Thymus (tissue), 11 donors: ENCODE measurements at regions not wholly inside any gene's neighbourhood (a gene's known extent, or its start where the extent isn't known, plus 50 kb on each side); places are given as distances from the start of the nearest gene placed in this dataset.

Experiments
- DNase-seq, 9 donors: peaks; one replicate each; pipeline ENCODE4 v3.0.0-alpha.2; 2013; ENCODE audit warnings: low spot score in 9 of 9, low read depth in 6 of 9, missing footprints in 1 of 9
- H3K27ac ChIP-seq, 2 donors: one replicate each; pipeline ENCODE4 v1.5.1; 2013; ENCODE audit warnings: control low read depth in 1 of 2, low read depth in 1 of 2, low read length in 1 of 2, mild to moderate bottlenecking in 1 of 2, moderate library complexity in 1 of 2
- H3K27me3 ChIP-seq, 2 donors: one replicate each; pipeline ENCODE4 v1.5.1; 2013; ENCODE audit warnings: low read length in 1 of 2; ENCODE audit not compliant: control insufficient read depth in 2 of 2, insufficient read depth in 1 of 2
- H3K36me3 ChIP-seq, 2 donors: one replicate each; pipeline ENCODE4 v1.5.1; 2013; ENCODE audit warnings: low read length in 1 of 2, mild to moderate bottlenecking in 1 of 2, moderate library complexity in 1 of 2; ENCODE audit not compliant: control insufficient read depth in 2 of 2, insufficient read depth in 2 of 2
- H3K4me1 ChIP-seq, 2 donors: one replicate each; pipeline ENCODE4 v1.5.1; 2013; ENCODE audit warnings: low read length in 2 of 2; ENCODE audit not compliant: control insufficient read depth in 2 of 2, insufficient read depth in 2 of 2
- H3K4me3 ChIP-seq, 2 donors: one replicate each; pipeline ENCODE4 v1.5.1; 2013; ENCODE audit warnings: low read length in 2 of 2, control low read depth in 1 of 2, mild to moderate bottlenecking in 1 of 2
- H3K9me3 ChIP-seq, 2 donors: one replicate each; pipeline ENCODE4 v1.5.1; 2013; ENCODE audit warnings: low read length in 1 of 2, mild to moderate bottlenecking in 1 of 2; ENCODE audit not compliant: control insufficient read depth in 2 of 2, insufficient read depth in 1 of 2
- WGBS: extraction: QIAGEN DNeasy Blood & Tissue Kit; methylation state at CpG from one replicate; pipeline ENCODE4 v1.1.7; 2013; 5-methylcytosine and 5-hydroxymethylcytosine counted together
- donor health status: healthy.

DNA sequence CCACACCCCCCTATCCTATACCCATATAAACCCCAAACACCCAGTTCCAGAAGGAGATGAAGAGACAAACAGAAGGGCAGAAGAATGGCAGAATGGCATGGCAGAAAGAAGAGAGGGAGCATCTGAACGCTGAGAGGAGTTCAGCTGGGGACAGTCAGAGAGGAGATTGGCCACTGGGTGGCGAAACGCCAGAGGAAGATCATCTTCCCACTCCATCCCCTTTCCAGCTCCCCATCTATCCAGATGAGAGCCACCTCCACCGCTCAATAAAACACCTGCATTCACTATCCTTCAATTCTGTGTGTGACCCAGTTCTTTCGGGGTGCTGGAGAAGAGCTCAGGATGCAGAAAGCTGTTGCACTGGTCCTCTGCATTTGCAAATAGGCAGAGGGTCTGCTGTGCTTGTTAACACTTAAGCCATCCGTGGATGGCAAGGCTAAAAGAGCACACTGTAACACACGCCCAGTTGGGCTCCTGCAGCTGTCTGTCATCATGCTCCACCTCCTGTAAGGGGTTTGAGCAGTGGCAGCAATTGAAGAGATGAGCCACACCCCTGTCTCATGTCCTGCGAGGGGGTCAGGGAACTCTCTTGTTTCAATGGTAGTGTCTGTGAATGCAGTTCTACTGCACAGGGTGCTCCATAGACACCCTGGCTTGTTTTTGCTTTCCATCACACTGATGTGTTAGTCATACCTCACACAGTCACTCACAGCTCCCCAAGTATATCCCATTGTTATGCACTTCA is 1034.8 kb upstream of the RBFOX1 start:
- WGBS, result 79% methylated on average over 8 of the region's 8 CpGs
- Histone ChIP-seq H3K27ac (no peak overlapping the region), H3K36me3 (no peaks in the 10 kb centered on the region), H3K4me1 (no peaks in the 10 kb centered on the region), H3K9me3 (peaks cover 0 to 1% of the 10 kb centered on the region in 2 donors), H3K27me3 (no peaks in the 10 kb centered on the region), H3K4me3 (no peak overlapping the region)
- DNase-seq, result no peak

DNA sequence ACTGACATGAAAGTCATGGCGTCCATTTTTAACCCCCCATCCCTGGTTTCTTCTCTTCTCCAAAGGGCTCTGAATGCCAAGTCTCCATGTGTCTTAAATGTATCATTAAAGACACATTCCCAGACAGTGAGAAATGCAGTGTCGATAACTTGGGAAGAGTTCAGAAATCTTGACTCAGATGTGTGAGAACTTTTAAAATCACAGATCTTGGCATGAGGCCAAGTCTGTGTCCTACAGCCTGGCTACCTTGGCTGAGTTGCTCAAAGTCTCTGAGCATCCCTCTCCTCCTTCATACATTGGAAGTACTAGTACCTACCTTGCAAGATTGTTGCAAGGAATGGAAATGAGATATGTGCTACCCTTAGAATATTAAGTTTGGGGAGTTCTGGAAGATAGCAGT is 1046.5 kb upstream of the RBFOX1 start:
- WGBS, result 97% methylated on average over 2 of the region's 2 CpGs
- Histone ChIP-seq H3K36me3 (no peaks in the 10 kb centered on the region), H3K4me3 (no peak overlapping the region), H3K27me3 (no peaks in the 10 kb centered on the region), H3K27ac (no peak overlapping the region), H3K4me1 (no peaks in the 10 kb centered on the region), H3K9me3 (no peaks in the 10 kb centered on the region)
- DNase-seq, result no peak

DNA sequence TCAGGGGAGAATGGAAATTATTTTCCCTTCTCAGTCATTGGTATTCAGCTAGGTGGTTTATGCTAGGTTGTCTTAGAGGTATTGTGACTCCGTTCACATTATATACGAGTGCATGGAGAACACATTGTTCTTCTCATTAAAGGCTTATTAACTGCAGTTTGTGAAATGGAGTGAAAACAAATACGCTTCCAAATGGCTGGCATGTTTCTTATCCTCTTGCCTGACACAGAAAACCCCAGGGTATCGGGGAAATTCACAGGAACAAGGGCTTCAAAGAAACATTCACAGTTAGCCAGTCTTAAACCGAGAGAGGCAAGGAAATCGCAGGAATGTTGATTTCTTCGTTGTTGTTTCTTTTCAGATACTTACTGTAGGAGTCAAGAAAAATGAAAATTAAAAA is 1047.9 kb upstream of the RBFOX1 start:
- Histone ChIP-seq H3K4me1 (no peaks in the 10 kb centered on the region), H3K27ac (no peak overlapping the region), H3K36me3 (no peaks in the 10 kb centered on the region), H3K4me3 (no peak overlapping the region), H3K9me3 (no peaks in the 10 kb centered on the region), H3K27me3 (no peaks in the 10 kb centered on the region)
- WGBS, result 54% methylated on average over 7 of the region's 7 CpGs
- no peak for DNase-seq

DNA sequence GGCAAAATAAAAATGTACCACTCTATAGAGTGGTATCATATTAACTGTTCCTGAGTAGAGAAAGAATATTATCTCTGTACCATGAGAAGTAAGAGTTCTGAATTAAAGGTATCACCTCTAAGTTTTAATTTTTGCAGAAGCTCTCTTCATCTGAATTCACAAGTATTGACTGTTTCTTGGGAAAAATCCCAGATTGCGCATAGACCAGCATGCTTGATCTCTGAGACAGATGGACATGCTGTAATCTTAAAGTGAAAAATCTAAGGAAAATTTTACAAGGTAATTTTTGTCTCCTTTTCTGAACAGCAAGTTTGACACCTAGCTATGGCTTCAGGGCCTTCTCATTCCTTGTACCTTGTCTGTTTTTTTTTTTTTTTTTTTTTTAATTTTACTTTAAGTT is 1050.7 kb upstream of the RBFOX1 start:
- Histone ChIP-seq H3K27me3 (no peaks in the 10 kb centered on the region), H3K36me3 (no peaks in the 10 kb centered on the region), H3K27ac (no peak overlapping the region), H3K4me1 (no peaks in the 10 kb centered on the region), H3K4me3 (no peak overlapping the region), H3K9me3 (no peaks in the 10 kb centered on the region)
- no peak for DNase-seq
- WGBS, result 99% methylated on average over 1 of the region's 1 CpG

DNA sequence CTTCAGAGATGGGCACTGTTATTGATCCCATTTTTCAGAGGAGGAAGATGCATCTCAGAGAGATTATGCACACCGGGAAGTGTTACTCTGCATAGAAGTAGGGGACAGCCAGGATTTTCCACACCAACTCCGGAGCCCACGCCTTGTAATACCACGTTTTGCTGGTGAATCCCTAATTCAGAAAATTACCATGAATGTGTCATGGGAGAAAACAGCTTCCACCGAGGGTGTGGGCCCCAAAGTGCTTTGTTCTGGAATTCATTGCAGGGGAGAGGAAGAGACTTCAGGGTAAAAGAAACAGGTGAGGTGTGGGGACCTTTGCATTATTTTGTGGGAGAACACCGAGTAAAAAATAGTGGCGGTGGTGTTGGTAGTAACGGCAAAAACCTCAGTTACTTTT is 1051.4 kb upstream of the RBFOX1 start:
- no peak for DNase-seq
- H3K36me3 ChIP-seq, result no peaks in the 10 kb centered on the region
- H3K27ac ChIP-seq, result no peak overlapping the region
- no peaks in the 10 kb centered on the region for H3K4me1 ChIP-seq
- H3K9me3 ChIP-seq, result no peaks in the 10 kb centered on the region
- H3K4me3 ChIP-seq, result no peak overlapping the region
- WGBS, result 92% methylated on average over 8 of the region's 8 CpGs
- H3K27me3 ChIP-seq, result no peaks in the 10 kb centered on the region

DNA sequence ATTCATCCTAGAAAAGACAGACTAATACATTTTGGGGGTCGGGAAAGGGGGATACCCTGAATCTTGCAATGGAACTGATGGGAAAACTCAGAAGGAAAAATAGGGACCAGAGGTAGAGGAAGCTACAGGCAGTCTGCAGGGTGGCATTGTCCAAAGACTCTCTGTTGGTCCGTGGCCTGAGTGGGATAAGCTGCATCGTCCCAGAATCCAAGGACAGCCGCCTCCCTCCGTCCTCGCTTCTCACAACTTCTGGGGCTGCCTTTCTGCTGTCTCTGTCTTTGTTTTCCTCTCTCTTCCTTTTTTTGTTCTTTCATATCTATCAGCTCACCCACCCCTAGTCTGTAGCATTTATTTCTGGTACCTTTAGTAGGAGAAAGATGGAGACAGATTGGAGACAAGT is 1052.6 kb upstream of the RBFOX1 start:
- no peak overlapping the region for H3K27ac ChIP-seq
- 88% methylated on average over 6 of the region's 6 CpGs for WGBS
- no peaks in the 10 kb centered on the region for H3K27me3 ChIP-seq
- H3K9me3 ChIP-seq, result no peaks in the 10 kb centered on the region
- H3K36me3 ChIP-seq, result no peaks in the 10 kb centered on the region
- no peaks in the 10 kb centered on the region for H3K4me1 ChIP-seq
- H3K4me3 ChIP-seq, result no peak overlapping the region
- no peak for DNase-seq

DNA sequence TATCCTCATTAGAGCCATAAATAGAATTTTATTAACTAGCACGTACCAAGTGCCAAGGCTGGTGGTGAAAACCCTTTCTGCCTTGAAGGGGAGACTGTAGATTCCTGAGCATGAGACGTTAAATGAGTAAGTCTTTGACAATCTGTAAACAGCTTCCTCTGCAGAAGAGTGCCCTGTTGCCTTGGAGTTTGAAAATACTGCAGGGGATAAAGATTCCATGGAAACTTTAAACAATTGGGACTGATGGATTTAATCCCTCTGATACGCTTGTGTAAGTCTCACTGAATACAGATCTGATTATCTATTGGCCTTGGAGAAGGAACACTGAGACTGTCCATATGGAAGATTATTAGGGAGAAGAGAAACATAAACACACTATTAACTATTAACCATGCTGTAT is 1053.4 kb upstream of the RBFOX1 start:
- Histone ChIP-seq H3K4me1 (no peaks in the 10 kb centered on the region), H3K9me3 (no peaks in the 10 kb centered on the region), H3K36me3 (no peaks in the 10 kb centered on the region), H3K27ac (no peak overlapping the region), H3K4me3 (no peak overlapping the region), H3K27me3 (no peaks in the 10 kb centered on the region)
- DNase-seq, result no peak
- WGBS, result 70% methylated on average over 3 of the region's 3 CpGs

DNA sequence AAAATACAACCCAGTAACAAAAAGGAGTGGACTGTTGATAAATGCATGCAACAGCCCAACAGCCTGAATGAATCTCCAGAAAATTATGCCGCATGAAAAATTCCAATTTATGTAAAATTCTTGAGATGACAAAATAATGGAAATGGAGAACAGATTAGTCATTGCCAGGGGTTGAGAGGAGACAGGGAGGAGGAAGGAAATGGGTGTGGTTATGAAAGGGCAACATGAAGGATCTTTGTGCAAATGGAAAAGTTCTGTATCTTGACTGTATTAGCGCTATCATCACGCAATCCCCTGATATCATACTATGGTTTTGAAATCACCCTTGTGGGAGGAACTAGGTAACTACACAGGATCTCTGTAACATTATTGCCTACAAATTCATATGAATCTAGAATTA is 1058.3 kb upstream of the RBFOX1 start:
- DNase-seq, result no peak
- Histone ChIP-seq H3K9me3 (no peaks in the 10 kb centered on the region), H3K27me3 (no peaks in the 10 kb centered on the region), H3K4me1 (no peaks in the 10 kb centered on the region), H3K36me3 (no peaks in the 10 kb centered on the region), H3K4me3 (no peak overlapping the region), H3K27ac (no peak overlapping the region)
- 98% methylated on average over 3 of the region's 3 CpGs for WGBS

DNA sequence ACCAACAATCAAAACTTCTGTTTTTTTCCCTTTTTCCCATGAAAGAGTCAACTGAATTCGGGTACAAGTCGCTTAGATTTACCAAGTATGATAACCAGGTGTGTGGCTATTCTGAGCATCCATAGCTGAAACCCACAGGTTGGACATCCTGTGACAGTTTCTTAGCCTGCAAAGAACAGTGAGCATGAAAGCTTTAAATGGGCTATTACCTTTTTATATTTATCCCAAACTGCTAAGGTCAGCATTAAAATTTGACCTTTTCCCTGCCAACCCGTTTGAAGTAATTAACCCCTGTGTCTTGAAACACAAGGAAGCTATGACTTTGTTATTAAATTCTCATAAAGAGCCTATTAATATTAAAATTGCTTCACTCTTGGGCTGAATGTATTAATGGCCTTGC is 1065.0 kb upstream of the RBFOX1 start:
- no peaks in the 10 kb centered on the region for H3K27me3 ChIP-seq
- no peak overlapping the region for H3K4me3 ChIP-seq
- H3K9me3 ChIP-seq, result no peaks in the 10 kb centered on the region
- DNase-seq, result no peak
- no peaks in the 10 kb centered on the region for H3K36me3 ChIP-seq
- 77% methylated on average over 3 of the region's 3 CpGs for WGBS
- no peaks in the 10 kb centered on the region for H3K4me1 ChIP-seq
- H3K27ac ChIP-seq, result no peak overlapping the region
